ES-I3 (cell line): ENCODE measurements at regions not wholly inside any gene's neighbourhood (a gene's known extent, or its start where the extent isn't known, plus 50 kb on each side); places are given as distances from the start of the nearest gene placed in this dataset.
"Not testable (repeated sequence)": the region's sequence is repeated elsewhere in the genome, so short reads cannot be mapped to it uniquely, and the experiment has no call there.

Experiments used
- H3K36me3 ChIP-seq: 2 replicates; pipeline ENCODE4 v1.6.1; 2013; ENCODE audit warnings: mild to moderate bottlenecking, low read length, control low read depth, moderate library complexity; ENCODE audit not compliant: insufficient read depth
- H3K4me1 ChIP-seq: 2 replicates; pipeline ENCODE4 v1.6.1; 2013; ENCODE audit warnings: mild to moderate bottlenecking, control low read depth, low read length; ENCODE audit not compliant: insufficient read depth
- H3K9ac ChIP-seq: 2 replicates; pipeline ENCODE4 v1.6.1; 2013; ENCODE audit warnings: low read depth, mild to moderate bottlenecking, low read length, moderate library complexity
- H3K9me3 ChIP-seq: 2 replicates; pipeline ENCODE4 v1.6.1; 2013; ENCODE audit warnings: mild to moderate bottlenecking, low read length, moderate library complexity; ENCODE audit not compliant: control insufficient read depth, insufficient read depth

GRCh38 chrX:3963980-3964379, 250.5 kb upstream of the PRKX start:
- Histone ChIP-seq H3K9ac (no peak overlapping the region), H3K9me3 (no peaks in the 10 kb centered on the region), H3K36me3 (no peaks in the 10 kb centered on the region), H3K4me1 (peaks cover 6% of the 10 kb centered on the region; the same call in 1 of the 2 replicates)

GRCh38 chrX:3962511-3963311, 249.3 kb upstream of the PRKX start:
- Histone ChIP-seq H3K9ac (no peak overlapping the region), H3K9me3 (no peaks in the 10 kb centered on the region)

GRCh38 chrX:3960952-3961351, 247.5 kb upstream of the PRKX start:
- Histone ChIP-seq H3K9ac (no peak overlapping the region), H3K9me3 (no peaks in the 10 kb centered on the region), H3K4me1 (peaks cover 6% of the 10 kb centered on the region; the same call in 1 of the 2 replicates), H3K36me3 (no peaks in the 10 kb centered on the region)

More at GRCh38 chrX:3962511-3963311, 249.3 kb upstream of the PRKX start:
- H3K4me1 ChIP-seq, result peaks cover 6% of the 10 kb centered on the region; the same call in 1 of the 2 replicates
- H3K36me3 ChIP-seq, result no peaks in the 10 kb centered on the region

GRCh38 chrX:3951859-3952258, 238.4 kb upstream of the PRKX start:
- Histone ChIP-seq H3K9ac (no peak overlapping the region), H3K9me3 (peaks cover 10% of the 10 kb centered on the region; the same call in 1 of the 2 replicates), H3K36me3 (no peaks in the 10 kb centered on the region), H3K4me1 (no peaks in the 10 kb centered on the region)

- Histone ChIP-seq H3K9me3 (peaks cover 10% of the 10 kb centered on the region; the same call in 1 of the 2 replicates), H3K36me3 (no peaks in the 10 kb centered on the region), H3K9ac (no peak overlapping the region), H3K4me1 (no peaks in the 10 kb centered on the region)
These were observed 236.9 kb upstream of the PRKX start for GRCh38 chrX:3950373-3950772.

GRCh38 chrX:3943965-3944364, 230.5 kb upstream of the PRKX start:
- Histone ChIP-seq H3K9ac (no peak overlapping the region), H3K9me3 (no peaks in the 10 kb centered on the region), H3K36me3 (no peaks in the 10 kb centered on the region), H3K4me1 (0 out of 2 replicates have a peak, but pooled peaks cover 3% of the 10 kb centered on the region)

GRCh38 chrX:3940000-3940610, 226.7 kb upstream of the PRKX start:
- no peaks in the 10 kb centered on the region for H3K36me3 ChIP-seq
- peak overlapping the region; percentile 34; the same call in 1 of the 2 replicates for H3K9ac ChIP-seq
- 0 out of 2 replicates have a peak, but pooled peaks cover 3% of the 10 kb centered on the region for H3K4me1 ChIP-seq
- no peaks in the 10 kb centered on the region for H3K9me3 ChIP-seq

- 0 out of 2 replicates have a peak, but pooled peaks cover 3% of the 10 kb centered on the region for H3K4me1 ChIP-seq
These were observed 225.1 kb upstream of the PRKX start for GRCh38 chrX:3938587-3938986.

GRCh38 chrX:3935196-3935595, 221.7 kb upstream of the PRKX start:
- not testable (repeated sequence) for H3K9ac ChIP-seq, H3K36me3 ChIP-seq, H3K4me1 ChIP-seq, H3K9me3 ChIP-seq

More at GRCh38 chrX:3938587-3938986, 225.1 kb upstream of the PRKX start:
- H3K9ac ChIP-seq, result no peak overlapping the region
- H3K9me3 ChIP-seq, result no peaks in the 10 kb centered on the region
- H3K36me3 ChIP-seq, result no peaks in the 10 kb centered on the region

- not testable (repeated sequence) for H3K9ac ChIP-seq, H3K9me3 ChIP-seq, H3K36me3 ChIP-seq, H3K4me1 ChIP-seq
These were observed 207.1 kb upstream of the PRKX start for GRCh38 chrX:3920424-3921017.

- not testable (repeated sequence) for H3K4me1 ChIP-seq, H3K9ac ChIP-seq
These were observed 206.4 kb upstream of the PRKX start for GRCh38 chrX:3919668-3920423.

GRCh38 chrX:3914813-3915212, 201.4 kb upstream of the PRKX start:
- H3K9ac ChIP-seq, H3K4me1 ChIP-seq, H3K36me3 ChIP-seq, H3K9me3 ChIP-seq: not testable (repeated sequence)

More at GRCh38 chrX:3919668-3920423, 206.4 kb upstream of the PRKX start:
- not testable (repeated sequence) for H3K36me3 ChIP-seq, H3K9me3 ChIP-seq

GRCh38 chrX:3914059-3914458, 200.6 kb upstream of the PRKX start:
- not testable (repeated sequence) for H3K4me1 ChIP-seq, H3K9me3 ChIP-seq, H3K36me3 ChIP-seq, H3K9ac ChIP-seq

GRCh38 chrX:3911012-3911411, 197.6 kb upstream of the PRKX start:
- H3K4me1 ChIP-seq, H3K36me3 ChIP-seq, H3K9ac ChIP-seq, H3K9me3 ChIP-seq: not testable (repeated sequence)
